ENCODE measurements at regions not wholly inside any gene's neighbourhood (a gene's known extent, or its start where the extent isn't known, plus 50 kb on each side); places are given as distances from the start of the nearest gene placed in this dataset.
"Not testable (repeated sequence)": the region's sequence is repeated elsewhere in the genome, so short reads cannot be mapped to it uniquely, and the experiment has no call there.

- not testable (repeated sequence) for TF ChIP-seq GLIS3 (CRISPR knock-in tag; IDR thresholded peaks at IDR 0.05); CSDC2 (CRISPR knock-in tag; IDR thresholded peaks at IDR 0.05); ZFP30 (CRISPR knock-in tag; IDR thresholded peaks at IDR 0.05); PATZ1 (CRISPR knock-in tag; IDR thresholded peaks at IDR 0.05; ENCODE audit: borderline replicate concordance)
Observed at GRCh38 chr4:85129354-85130125, 163.1 kb upstream of the WDFY3 start.
